HUES48 (cell line): ENCODE measurements at regions not wholly inside any gene's neighbourhood (a gene's known extent, or its start where the extent isn't known, plus 50 kb on each side); places are given as distances from the start of the nearest gene placed in this dataset.
"Not testable (repeated sequence)": the region's sequence is repeated elsewhere in the genome, so short reads cannot be mapped to it uniquely, and the experiment has no call there.

Experiments
- H3K27ac ChIP-seq: one replicate; pipeline ENCODE4 v1.7.0; 2013; ENCODE audit warnings: low read depth, low read length, inconsistent platforms
- H3K27me3 ChIP-seq: 2 replicates; pipeline ENCODE4 v1.6.1; 2013; ENCODE audit warnings: mild to moderate bottlenecking, low read length; ENCODE audit not compliant: control insufficient read depth, insufficient read depth
- H3K36me3 ChIP-seq: 2 replicates; pipeline ENCODE4 v1.6.1; 2013; ENCODE audit warnings: low read length; ENCODE audit not compliant: control insufficient read depth, insufficient read depth
- H3K4me1 ChIP-seq: 2 replicates; pipeline ENCODE4 v1.6.1; 2013; ENCODE audit warnings: mild to moderate bottlenecking, low read length; ENCODE audit not compliant: control insufficient read depth, insufficient read depth
- H3K4me3 ChIP-seq: 2 replicates; pipeline ENCODE4 v1.5.1; 2013; ENCODE audit warnings: mild to moderate bottlenecking, low read depth, low read length
- H3K9ac ChIP-seq: 2 replicates; pipeline ENCODE4 v1.6.1; 2013; ENCODE audit warnings: mild to moderate bottlenecking, low read depth, low read length, moderate library complexity
- H3K9me3 ChIP-seq: 2 replicates; pipeline ENCODE4 v1.6.1; 2013; ENCODE audit warnings: low read length; ENCODE audit not compliant: control insufficient read depth, insufficient read depth

DNA sequence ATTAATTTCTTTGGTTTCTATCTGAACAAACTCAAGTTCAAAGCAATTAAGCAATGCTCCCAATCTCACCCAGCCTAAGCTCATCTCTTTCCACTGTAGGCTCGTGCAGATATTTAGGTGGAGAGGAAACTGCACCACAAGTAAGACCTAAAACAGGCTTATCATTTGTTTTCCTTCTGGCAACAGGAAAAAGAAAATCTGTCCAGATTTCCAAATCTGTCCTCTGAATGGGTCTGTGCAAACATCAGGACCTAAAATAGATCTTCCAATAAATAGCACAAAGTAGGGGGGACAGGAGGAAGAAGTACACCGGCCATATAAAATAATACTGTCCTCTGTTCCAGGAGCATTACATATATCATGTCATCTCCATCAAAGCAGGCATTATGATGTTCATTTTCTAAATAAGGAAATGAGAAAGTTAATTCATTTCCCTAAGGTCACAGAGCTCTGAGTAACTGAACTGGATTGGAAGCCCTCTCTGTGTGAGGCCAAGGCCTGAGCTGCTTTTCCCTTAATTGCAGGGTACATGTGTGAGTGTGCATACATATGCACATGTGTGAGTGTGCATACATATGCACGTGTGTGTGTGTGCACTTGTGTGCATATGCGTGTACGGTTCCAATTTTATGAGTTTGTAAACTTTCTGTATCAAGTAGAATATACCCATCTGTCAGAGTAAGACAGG is 92.8 kb upstream of the PARD3 start:
- Histone ChIP-seq H3K36me3 (no peaks in the 10 kb centered on the region), H3K27ac (no peak overlapping the region), H3K4me1 (peaks cover 18% of the 10 kb centered on the region), H3K9me3 (no peaks in the 10 kb centered on the region), H3K27me3 (no peaks in the 10 kb centered on the region), H3K9ac (no peak overlapping the region), H3K4me3 (no peak overlapping the region)

DNA sequence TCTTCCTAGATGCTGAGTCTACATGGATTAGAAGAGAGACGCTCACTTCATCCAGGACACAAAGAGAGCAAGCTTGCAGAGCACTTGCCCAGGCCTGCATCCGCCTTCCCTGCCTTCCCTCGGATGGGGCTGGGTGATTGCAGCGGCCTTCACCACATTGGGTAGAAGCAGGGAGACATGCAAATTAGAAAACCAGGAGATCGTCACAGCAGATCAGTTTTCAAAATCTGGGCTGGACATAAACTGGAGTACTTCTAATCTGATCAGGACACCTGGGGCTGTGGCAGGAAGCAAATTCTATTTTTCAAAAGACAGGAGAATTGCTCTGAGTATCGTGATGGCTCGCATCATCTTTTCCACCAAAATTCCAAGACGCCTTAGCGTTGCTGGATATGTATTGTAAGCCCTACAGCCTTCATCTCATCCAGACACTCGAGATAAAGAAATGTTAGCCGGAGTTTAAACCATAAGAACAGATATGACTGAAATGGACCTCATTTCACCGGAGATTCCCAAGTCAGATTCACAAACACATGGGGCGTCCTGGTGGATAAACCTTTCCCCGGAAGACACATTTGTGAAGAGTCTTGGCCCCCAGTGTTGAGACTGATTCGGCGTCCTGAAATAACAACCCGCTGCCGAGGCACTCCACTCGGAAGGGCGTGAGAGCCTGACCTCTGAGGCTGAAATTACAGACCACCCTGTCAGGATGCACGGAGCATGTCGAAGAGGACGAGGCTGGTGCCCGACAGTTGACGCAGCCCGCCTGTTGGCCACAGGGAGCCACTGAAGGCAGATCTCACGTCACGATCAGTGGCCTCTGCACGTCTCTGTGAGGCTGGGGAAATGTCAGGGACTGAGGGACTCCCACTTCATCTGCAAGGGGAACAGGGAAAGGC is 91.2 kb upstream of the PARD3 start:
- H3K27me3 ChIP-seq: no peaks in the 10 kb centered on the region
- no peak overlapping the region for H3K4me3 ChIP-seq
- peaks cover 18% of the 10 kb centered on the region for H3K4me1 ChIP-seq
- no peaks in the 10 kb centered on the region for H3K9me3 ChIP-seq
- H3K9ac ChIP-seq: no peak overlapping the region
- H3K27ac ChIP-seq: no peak overlapping the region
- H3K36me3 ChIP-seq: no peaks in the 10 kb centered on the region

DNA sequence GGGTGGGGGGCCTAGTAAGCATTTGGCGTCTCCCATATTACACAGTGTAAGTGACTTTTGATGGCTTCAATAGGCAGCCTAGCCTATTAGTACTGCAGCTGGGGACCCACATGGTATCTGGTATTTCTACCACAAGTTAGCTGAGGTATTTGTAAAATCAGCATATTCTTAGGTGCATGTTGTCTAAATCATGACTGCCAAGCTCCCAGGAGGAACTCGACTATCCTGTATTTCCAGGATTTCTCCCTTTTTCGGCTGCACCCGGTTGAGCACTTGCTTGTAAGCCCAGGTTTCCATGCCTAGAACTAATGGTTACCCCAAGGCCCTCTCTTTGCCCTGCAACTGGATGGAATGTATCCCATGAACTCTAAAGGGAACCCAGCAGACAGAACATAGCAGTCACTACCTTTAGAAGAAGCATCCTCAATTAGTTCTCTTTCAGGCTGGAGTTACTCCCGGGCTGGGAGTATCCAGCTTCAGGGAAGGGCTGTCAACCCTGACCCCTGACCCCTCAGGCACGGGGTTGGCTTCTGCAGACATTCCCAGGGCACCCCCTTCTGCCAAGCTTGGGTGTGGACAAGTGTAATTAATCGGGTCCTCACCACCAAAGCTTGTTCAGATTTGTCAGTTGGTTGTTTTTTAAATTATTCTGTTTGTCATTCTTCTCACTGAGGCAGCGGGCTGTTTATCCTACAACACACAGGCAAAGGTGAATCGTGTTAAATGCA is 90.3 kb upstream of the PARD3 start:
- peak overlapping the region; percentile 17 for H3K27ac ChIP-seq

DNA sequence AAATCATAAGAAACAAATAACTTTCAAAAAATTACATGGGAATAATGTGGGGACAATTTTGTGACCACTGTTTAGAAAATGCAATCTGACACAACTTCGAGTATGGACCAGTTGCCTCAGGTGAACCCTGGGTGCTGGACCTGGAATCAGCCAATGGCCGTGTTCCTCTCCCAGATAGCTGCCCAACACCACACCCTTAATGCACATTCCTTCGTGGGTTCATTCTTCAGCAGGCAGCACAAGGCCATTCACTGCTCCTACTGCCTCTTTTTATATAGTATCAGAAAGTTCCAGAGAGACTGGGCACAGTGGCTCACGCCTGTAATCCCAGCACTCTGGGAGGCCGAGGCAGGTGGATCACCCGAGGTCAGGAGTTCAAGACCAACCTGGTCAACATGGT is 89.1 kb upstream of the PARD3 start:
- H3K27me3 ChIP-seq: no peaks in the 10 kb centered on the region
- no peak overlapping the region for H3K27ac ChIP-seq
- H3K9ac ChIP-seq: no peak overlapping the region
- H3K4me1 ChIP-seq: peaks cover 18% of the 10 kb centered on the region
- no peak overlapping the region for H3K4me3 ChIP-seq
- no peaks in the 10 kb centered on the region for H3K9me3 ChIP-seq
- no peaks in the 10 kb centered on the region for H3K36me3 ChIP-seq

More for the DNA sequence above, 90.3 kb upstream of the PARD3 start:
- no peak overlapping the region for H3K9ac ChIP-seq
- no peaks in the 10 kb centered on the region for H3K36me3 ChIP-seq
- no peaks in the 10 kb centered on the region for H3K27me3 ChIP-seq
- H3K9me3 ChIP-seq: no peaks in the 10 kb centered on the region
- H3K4me1 ChIP-seq: peaks cover 18% of the 10 kb centered on the region
- no peak overlapping the region for H3K4me3 ChIP-seq

DNA sequence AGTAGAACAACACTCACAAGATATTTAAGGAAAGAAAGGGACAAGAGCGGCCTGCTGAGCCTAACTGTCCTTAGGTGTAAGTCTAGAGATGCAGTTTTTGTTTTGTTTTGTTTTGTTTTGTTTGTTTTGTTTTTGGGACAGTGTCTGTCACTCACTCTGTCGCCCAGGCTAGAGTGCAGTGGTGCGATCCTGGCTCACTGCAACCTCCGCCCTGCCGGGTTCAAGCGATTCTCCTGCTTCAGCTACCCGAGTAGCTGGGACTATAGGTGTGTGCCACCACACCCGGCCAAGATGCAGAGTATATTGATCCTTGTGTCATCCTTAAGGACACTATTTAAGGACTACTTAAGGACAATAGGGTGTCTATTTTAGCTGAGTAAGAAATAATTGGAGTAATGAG is 84.1 kb upstream of the PARD3 start:
- Histone ChIP-seq H3K9me3 (no peaks in the 10 kb centered on the region), H3K27me3 (no peaks in the 10 kb centered on the region), H3K9ac (no peak overlapping the region), H3K27ac (no peak overlapping the region), H3K4me3 (no peak overlapping the region), H3K4me1 (no peaks in the 10 kb centered on the region), H3K36me3 (no peaks in the 10 kb centered on the region)

DNA sequence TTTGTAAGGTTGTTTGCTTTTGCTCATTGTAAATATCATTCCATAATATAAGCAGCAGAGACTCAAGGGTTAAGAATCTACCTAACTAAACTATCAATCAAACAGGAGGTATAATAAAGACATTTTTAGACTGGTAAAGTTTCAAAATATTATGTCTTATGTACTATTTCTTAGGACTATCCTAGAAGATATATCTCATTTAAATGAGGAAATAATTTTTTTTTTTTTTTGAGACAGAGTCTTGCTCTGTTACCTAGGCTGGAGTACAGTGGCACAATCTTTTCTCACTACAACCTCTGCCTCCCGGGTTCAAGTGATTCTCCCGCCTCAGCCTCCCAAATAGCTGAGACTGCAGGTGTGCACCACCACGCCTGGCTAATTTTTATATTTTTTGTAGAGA is 80.9 kb upstream of the PARD3 start:
- no peaks in the 10 kb centered on the region for H3K36me3 ChIP-seq
- no peak overlapping the region for H3K9ac ChIP-seq
- H3K9me3 ChIP-seq: no peaks in the 10 kb centered on the region
- H3K27me3 ChIP-seq: no peaks in the 10 kb centered on the region
- no peak overlapping the region for H3K4me3 ChIP-seq
- H3K4me1 ChIP-seq: no peaks in the 10 kb centered on the region
- H3K27ac ChIP-seq: no peak overlapping the region

DNA sequence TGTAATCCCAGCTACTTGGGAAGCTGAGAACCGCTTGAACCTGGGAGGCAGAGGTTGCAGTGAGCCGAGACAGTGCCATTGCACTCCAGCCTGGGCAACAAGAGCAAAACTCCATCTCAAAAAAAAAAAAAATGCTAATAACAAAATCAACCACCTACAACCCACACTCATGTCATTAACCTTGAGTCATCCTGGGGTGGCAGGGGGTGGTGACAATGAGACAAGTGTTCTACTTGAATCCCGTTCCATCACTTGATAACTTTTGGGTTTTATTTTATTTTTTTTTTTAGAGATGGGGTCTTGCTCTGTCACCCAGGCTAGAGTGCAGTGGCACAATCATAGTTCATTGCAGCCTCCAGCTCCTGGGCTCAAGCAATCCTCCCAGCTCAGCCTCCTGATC is 80.0 kb upstream of the PARD3 start:
- not testable (repeated sequence) for H3K36me3 ChIP-seq, H3K27me3 ChIP-seq, H3K9me3 ChIP-seq, H3K9ac ChIP-seq, H3K27ac ChIP-seq, H3K4me3 ChIP-seq, H3K4me1 ChIP-seq

DNA sequence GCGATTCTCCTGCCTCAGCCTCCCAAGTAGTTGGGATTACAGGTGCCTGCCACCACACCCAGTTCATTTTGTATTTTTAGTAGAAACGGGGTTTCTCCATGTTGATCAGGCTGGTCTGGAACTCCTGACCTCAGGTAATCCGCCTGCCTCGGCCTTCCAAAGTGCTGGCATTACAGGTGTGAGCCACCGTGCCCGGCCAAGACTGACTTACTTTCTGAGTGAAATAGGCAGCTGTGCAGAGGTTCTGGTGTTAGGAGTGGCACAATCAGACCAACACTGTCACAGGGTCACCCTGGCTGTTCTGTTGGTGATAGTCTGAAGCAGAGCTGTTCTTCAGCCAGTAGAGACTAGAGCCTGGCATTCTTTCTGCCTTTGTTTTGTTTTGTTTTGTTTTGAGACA is 77.4 kb upstream of the PARD3 start:
- not testable (repeated sequence) for H3K27me3 ChIP-seq, H3K27ac ChIP-seq, H3K9ac ChIP-seq, H3K4me1 ChIP-seq, H3K4me3 ChIP-seq, H3K36me3 ChIP-seq, H3K9me3 ChIP-seq

DNA sequence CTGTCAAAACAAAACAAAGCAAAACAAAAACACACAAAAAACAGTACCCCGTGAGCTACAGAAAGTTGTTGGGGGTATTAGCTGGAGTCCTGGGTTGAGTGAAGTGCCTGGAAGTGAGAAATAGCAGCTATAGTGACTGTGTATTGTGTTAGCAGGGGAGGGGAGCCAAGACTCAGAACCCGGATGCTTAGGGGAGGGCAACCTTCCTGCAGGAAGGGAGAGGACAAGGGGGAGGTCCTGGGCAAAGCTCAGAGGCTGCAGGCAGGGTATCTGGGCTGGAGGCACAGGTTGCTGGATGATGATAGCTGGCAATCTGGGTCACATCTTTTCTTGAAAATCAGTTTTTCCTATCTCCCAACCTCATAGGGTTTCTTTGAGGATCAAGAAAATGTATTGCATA is 75.8 kb upstream of the PARD3 start:
- H3K27ac ChIP-seq: no peak overlapping the region
- no peaks in the 10 kb centered on the region for H3K27me3 ChIP-seq

DNA sequence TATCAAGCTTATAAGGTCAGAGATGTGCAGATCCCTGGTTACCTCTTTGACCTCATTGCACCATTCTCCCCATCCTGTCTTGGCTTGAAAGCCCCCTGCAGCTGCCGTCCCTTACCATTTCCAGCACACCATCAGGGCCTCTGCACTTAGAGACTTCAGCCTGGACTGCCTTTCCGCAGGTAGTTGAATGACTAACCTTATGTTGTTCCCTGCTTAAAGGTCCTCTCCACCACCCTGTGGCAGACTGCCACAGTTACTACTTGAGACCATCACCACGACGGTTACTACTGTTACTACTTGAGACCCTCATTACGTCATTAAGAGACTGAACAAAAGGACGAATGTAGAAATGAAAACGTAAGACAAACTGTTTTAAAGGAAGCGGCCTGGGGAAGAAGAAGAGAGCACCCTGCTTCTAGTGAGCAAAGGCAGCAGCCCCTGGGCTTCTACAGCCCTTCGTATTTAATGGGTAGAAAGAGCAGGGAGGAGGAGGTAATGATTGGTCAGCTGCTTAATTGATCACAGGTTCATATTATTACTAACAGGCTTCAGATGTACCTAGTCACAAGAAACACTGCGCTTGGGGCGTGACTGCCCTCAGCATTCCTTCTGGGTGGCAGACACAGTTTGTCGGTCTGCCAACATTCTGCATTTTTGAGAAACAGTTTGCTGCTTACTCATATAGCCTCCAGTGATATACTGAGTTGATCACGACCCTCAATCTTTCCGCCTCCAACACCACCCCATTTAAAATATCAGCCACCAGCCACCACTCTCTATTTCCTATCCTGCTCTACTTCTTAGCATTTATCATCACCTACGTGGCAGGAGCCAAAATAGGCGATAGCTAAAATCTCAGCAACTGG is 74.1 kb upstream of the PARD3 start:
- H3K9me3 ChIP-seq: no peaks in the 10 kb centered on the region
- no peak overlapping the region for H3K4me3 ChIP-seq
- H3K9ac ChIP-seq: no peak overlapping the region
- H3K36me3 ChIP-seq: no peaks in the 10 kb centered on the region
- no peaks in the 10 kb centered on the region for H3K4me1 ChIP-seq
- H3K27ac ChIP-seq: no peak overlapping the region
- H3K27me3 ChIP-seq: no peaks in the 10 kb centered on the region

More for the DNA sequence above, 75.8 kb upstream of the PARD3 start:
- Histone ChIP-seq H3K4me3 (no peak overlapping the region), H3K9ac (no peak overlapping the region), H3K36me3 (no peaks in the 10 kb centered on the region), H3K4me1 (no peaks in the 10 kb centered on the region), H3K9me3 (no peaks in the 10 kb centered on the region)
